A673 (cell line): ENCODE measurements at regions not wholly inside any gene's neighbourhood (a gene's known extent, or its start where the extent isn't known, plus 50 kb on each side); places are given as distances from the start of the nearest gene placed in this dataset.

Experiments
- BruUV-seq: library from RNA; stranded (reverse); fragments of 400-500 nt; replicated peaks from 2 replicates; lab custom pipeline; 2021; lab: Mats Ljungman, UMichigan
- CTCF ChIA-PET: fragments of 300-600 bp; sonication (Branson Sonifier 250); formaldehyde crosslinking; loops from one replicate; lab custom pipeline; 2022; ENCODE audit warnings: antibody characterized with exemption; lab: Charles Lee
- POLR2A ChIA-PET: fragments of 300-600 bp; sonication (Branson Sonifier 250); formaldehyde crosslinking; loops from one replicate; lab custom pipeline; 2022; ENCODE audit warnings: antibody characterized with exemption; ENCODE audit not compliant: low non-redundant PET; lab: Charles Lee
- DNase-seq: peaks from one replicate; pipeline ENCODE4 v3.0.0-alpha.2; 2015; ENCODE audit warnings: low spot score
- H3K27ac ChIP-seq: fragments of 200-600 bp; sonication (generic); 2 replicates; pipeline ENCODE4 v1.5.1; 2016; ENCODE audit warnings: mixed run types, low read depth, mild to moderate bottlenecking, mixed read lengths, antibody characterized with exemption, low read length; ENCODE audit not compliant: poor library complexity, severe bottlenecking
- H3K27me3 ChIP-seq: fragments of 200-600 bp; sonication (generic); replicated peaks from 2 replicates; pipeline ENCODE4 v1.6.1; 2017; ENCODE audit warnings: mixed run types, low read depth, mild to moderate bottlenecking, mixed read lengths, antibody characterized with exemption, low read length; ENCODE audit not compliant: insufficient read depth, poor library complexity
- H3K36me3 ChIP-seq: fragments of 200-600 bp; sonication (generic); 2 replicates; pipeline ENCODE4 v1.6.1; 2016; ENCODE audit warnings: mixed run types, mild to moderate bottlenecking, mixed read lengths, antibody characterized with exemption, low read length; ENCODE audit not compliant: insufficient read depth, poor library complexity, severe bottlenecking
- H3K4me1 ChIP-seq: fragments of 200-600 bp; sonication (generic); 2 replicates; pipeline ENCODE4 v1.6.1; 2017; ENCODE audit warnings: mixed run types, mild to moderate bottlenecking, mixed read lengths, antibody characterized with exemption, low read length; ENCODE audit not compliant: insufficient read depth, poor library complexity, severe bottlenecking
- H3K4me3 ChIP-seq: fragments of 200-600 bp; sonication (generic); 2 replicates; pipeline ENCODE4 v1.5.1; 2016; ENCODE audit warnings: low read depth, mixed run types, mild to moderate bottlenecking, mixed read lengths, low read length; ENCODE audit not compliant: poor library complexity, severe bottlenecking
- H3K9me3 ChIP-seq: fragments of 200-600 bp; sonication (generic); 2 replicates; pipeline ENCODE4 v1.6.1; 2016; ENCODE audit warnings: mixed run types, low read depth, mild to moderate bottlenecking, mixed read lengths, antibody characterized with exemption, low read length; ENCODE audit not compliant: poor library complexity, severe bottlenecking
- EZH2 ChIP-seq: fragments of 200-600 bp; sonication (generic); IDR thresholded peaks from 2 replicates; pipeline ENCODE4 v1.6.1; 2017; ENCODE audit warnings: borderline replicate concordance, low read depth, mild to moderate bottlenecking, mixed read lengths, antibody characterized with exemption, low read length; ENCODE audit not compliant: poor library complexity, severe bottlenecking
- intact Hi-C: fragments of 100-400 bp; cut with micrococcal nuclease; formaldehyde crosslinking; loops from one replicate; pipeline ENCODE4 v1.10.0; 2022; ENCODE audit not compliant: unreplicated experiment
- TF ChIP-seq, protein P1 (sequence below): fragments of 300-800, 200-600 bp; sonication (generic); conservative IDR thresholded peaks from 2 replicates; pipeline ENCODE4 v1.5.1; 2017; ENCODE audit warnings: low read depth, mild to moderate bottlenecking, antibody characterized with exemption, low read length, moderate library complexity, mixed read lengths

DNA sequence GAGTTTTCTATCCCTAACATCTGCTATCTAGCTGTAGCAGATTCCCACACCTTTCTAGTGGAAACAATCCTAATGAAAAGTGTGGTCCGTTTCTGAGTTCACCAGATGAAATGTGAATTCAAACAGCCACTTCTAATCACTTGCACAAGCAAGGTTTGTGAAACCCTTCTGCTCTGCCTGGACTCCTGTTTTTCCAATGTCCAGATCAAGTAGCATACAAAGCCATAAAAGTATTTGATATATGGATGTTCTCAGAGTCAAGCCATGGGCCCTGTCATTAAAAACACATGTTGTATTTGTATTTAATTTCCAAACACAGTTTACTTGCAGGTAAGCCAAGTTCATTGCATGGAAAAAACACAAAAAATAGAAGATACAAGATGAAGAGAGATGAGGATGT is 570.4 kb downstream of the NR2F1-AS1 start:
- no peaks in the 10 kb centered on the region for H3K9me3 ChIP-seq
- no peaks in the 10 kb centered on the region for H3K27me3 ChIP-seq
- intact Hi-C loops, result no loop called here
- H3K36me3 ChIP-seq, result no peaks in the 10 kb centered on the region
- no peak for DNase-seq
- H3K4me3 ChIP-seq, result no peak overlapping the region
- no TSS peak for BruUV-seq
- TF ChIP-seq, protein P1, sequence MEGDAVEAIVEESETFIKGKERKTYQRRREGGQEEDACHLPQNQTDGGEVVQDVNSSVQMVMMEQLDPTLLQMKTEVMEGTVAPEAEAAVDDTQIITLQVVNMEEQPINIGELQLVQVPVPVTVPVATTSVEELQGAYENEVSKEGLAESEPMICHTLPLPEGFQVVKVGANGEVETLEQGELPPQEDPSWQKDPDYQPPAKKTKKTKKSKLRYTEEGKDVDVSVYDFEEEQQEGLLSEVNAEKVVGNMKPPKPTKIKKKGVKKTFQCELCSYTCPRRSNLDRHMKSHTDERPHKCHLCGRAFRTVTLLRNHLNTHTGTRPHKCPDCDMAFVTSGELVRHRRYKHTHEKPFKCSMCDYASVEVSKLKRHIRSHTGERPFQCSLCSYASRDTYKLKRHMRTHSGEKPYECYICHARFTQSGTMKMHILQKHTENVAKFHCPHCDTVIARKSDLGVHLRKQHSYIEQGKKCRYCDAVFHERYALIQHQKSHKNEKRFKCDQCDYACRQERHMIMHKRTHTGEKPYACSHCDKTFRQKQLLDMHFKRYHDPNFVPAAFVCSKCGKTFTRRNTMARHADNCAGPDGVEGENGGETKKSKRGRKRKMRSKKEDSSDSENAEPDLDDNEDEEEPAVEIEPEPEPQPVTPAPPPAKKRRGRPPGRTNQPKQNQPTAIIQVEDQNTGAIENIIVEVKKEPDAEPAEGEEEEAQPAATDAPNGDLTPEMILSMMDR, result no peak
- no peak for TF ChIP-seq EZH2
- ChIA-PET CTCF (no interaction called here), POLR2A (no interaction called here)
- no peaks in the 10 kb centered on the region for H3K4me1 ChIP-seq
- H3K27ac ChIP-seq, result no peak overlapping the region

DNA sequence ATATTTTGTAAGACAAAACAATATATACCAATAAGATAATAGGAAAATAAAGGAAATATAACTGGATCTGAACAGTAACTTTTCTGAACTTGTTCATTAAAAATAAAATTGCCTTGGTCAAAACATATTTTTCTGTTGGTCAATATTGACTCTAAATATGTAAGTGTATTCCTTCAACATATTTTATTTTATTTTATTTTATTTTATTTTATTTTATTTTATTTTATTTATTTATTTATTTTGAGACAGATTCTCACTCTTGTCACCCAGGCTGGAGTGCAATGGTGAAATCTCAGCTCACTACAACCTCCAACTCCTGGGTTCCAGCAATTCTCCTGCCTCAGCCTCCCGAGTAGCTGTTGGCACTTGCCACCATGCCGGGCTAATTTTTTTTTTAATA is 571.0 kb downstream of the NR2F1-AS1 start:
- H3K36me3 ChIP-seq, result no peaks in the 10 kb centered on the region
- H3K4me1 ChIP-seq, result no peaks in the 10 kb centered on the region
- ChIA-PET CTCF (no interaction called here), POLR2A (no interaction called here)
- intact Hi-C loops, result no loop called here
- H3K27me3 ChIP-seq, result no peaks in the 10 kb centered on the region
- no peak for DNase-seq
- no peak overlapping the region for H3K4me3 ChIP-seq
- BruUV-seq, result no TSS peak
- TF ChIP-seq, protein P1, result no peak
- no peak for TF ChIP-seq EZH2
- no peaks in the 10 kb centered on the region for H3K9me3 ChIP-seq
- no peak overlapping the region for H3K27ac ChIP-seq

DNA sequence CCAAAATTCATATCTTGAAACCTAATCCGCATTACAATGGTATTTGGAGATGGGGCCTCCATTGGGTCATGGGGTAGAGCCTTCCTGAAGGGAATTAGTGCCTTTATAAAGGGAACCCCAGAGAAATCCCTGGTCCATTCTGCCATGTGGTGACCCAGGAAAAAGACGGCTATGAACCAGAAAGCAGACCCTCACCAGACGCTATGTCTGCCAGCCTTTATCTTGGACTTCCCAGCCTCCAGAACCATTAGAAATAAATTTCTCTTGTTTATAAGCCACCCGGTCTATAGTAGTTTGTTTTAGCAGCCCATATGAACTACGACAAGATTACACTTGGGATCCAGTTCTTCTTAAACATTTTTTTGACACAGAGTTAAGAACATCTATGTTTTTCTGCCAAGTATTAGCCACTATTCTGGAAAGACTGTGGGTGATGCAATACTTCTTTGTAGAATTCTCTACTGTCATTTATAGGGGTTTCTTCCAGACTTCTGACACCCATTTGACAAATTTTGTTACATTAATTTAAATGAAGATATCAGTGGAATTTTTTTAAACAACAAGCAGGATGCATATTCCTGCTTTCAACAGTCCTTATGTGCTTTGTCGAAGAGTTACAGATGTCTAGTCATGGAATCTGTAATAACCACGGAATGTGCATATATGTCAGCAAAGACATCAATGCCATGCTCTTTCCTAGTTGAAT is 572.4 kb downstream of the NR2F1-AS1 start:
- no TSS peak for BruUV-seq
- Histone ChIP-seq H3K9me3 (no peaks in the 10 kb centered on the region), H3K36me3 (no peaks in the 10 kb centered on the region), H3K27ac (no peak overlapping the region), H3K4me3 (no peak overlapping the region), H3K4me1 (no peaks in the 10 kb centered on the region), H3K27me3 (no peaks in the 10 kb centered on the region)
- intact Hi-C loops, result no loop called here
- DNase-seq, result no peak
- POLR2A ChIA-PET, result no interaction called here
- TF ChIP-seq, protein P1, result no peak
- no peak for TF ChIP-seq EZH2
- CTCF ChIA-PET, result no interaction called here
